Mesenteric fat pad (tissue), 1 donor: ENCODE measurements at regions not wholly inside any gene's neighbourhood (a gene's known extent, or its start where the extent isn't known, plus 50 kb on each side); places are given as distances from the start of the nearest gene placed in this dataset.

Source experiments
- DNase-seq: peaks from one replicate; pipeline ENCODE4 v3.0.0-alpha.2; 2020; ENCODE audit warnings: low spot score
- donor health status: DM: yes; HTN: yes; CAD: no.

GRCh38 chr6:97790926-97791590 is 508.0 kb upstream of the MMS22L start:
- DNase-seq, result peak; percentile 71

GRCh38 chr6:97805596-97805995 is 522.6 kb upstream of the MMS22L start:
- DNase-seq, result no peak

- no peak for DNase-seq
Observed at GRCh38 chr6:97812940-97813339, 529.9 kb upstream of the MMS22L start.

- no peak for DNase-seq
Observed at GRCh38 chr6:97813889-97814567, 531.0 kb upstream of the MMS22L start.

- no peak for DNase-seq
Observed at GRCh38 chr6:97815301-97815812, 532.3 kb upstream of the MMS22L start.

- DNase-seq, result no peak
Observed at GRCh38 chr6:97816526-97816925, 533.5 kb upstream of the MMS22L start.

GRCh38 chr6:97819710-97820109 is 536.7 kb upstream of the MMS22L start:
- DNase-seq, result no peak

- no peak for DNase-seq
Observed at GRCh38 chr6:97820400-97820799, 537.4 kb upstream of the MMS22L start.

- no peak for DNase-seq
Observed at GRCh38 chr6:97822632-97823031, 539.6 kb upstream of the MMS22L start.

GRCh38 chr6:97841763-97842162 is 558.7 kb upstream of the MMS22L start:
- DNase-seq, result no peak

- no peak for DNase-seq
Observed at GRCh38 chr6:97842521-97842920, 559.5 kb upstream of the MMS22L start.

- no peak for DNase-seq
Observed at GRCh38 chr6:97849390-97849789, 566.4 kb upstream of the MMS22L start.

GRCh38 chr6:97850458-97851212 is 567.6 kb upstream of the MMS22L start:
- no peak for DNase-seq

GRCh38 chr6:97863697-97864096 is 580.7 kb upstream of the MMS22L start:
- no peak for DNase-seq

- no peak for DNase-seq
Observed at GRCh38 chr6:97864366-97864765, 581.4 kb upstream of the MMS22L start.

GRCh38 chr6:97864826-97865225 is 581.8 kb upstream of the MMS22L start:
- DNase-seq, result no peak

GRCh38 chr6:97865612-97866011 is 582.6 kb upstream of the MMS22L start:
- DNase-seq, result no peak

GRCh38 chr6:97866616-97867015 is 583.6 kb upstream of the MMS22L start:
- no peak for DNase-seq

- no peak for DNase-seq
Observed at GRCh38 chr6:97867177-97867576, 584.2 kb upstream of the MMS22L start.

GRCh38 chr6:97870273-97870672 is 587.3 kb upstream of the MMS22L start:
- no peak for DNase-seq

GRCh38 chr6:97876711-97877110 is 593.7 kb upstream of the MMS22L start:
- no peak for DNase-seq

- no peak for DNase-seq
Observed at GRCh38 chr6:97882755-97883154, 599.7 kb upstream of the MMS22L start.
